Neural crest cell (in vitro differentiated cells): ENCODE measurements at regions not wholly inside any gene's neighbourhood (a gene's known extent, or its start where the extent isn't known, plus 50 kb on each side); places are given as distances from the start of the nearest gene placed in this dataset.

ENCODE experiments used
- DNase-seq: peaks from one replicate; pipeline ENCODE4 v3.0.0; 2021; ENCODE audit warnings: low read depth, mixed read lengths, low spot score
- H3K27ac Mint-ChIP-seq: one replicate; pipeline ENCODE4 v1.8.0; 2021; ENCODE audit warnings: mild to moderate bottlenecking, mixed read lengths; ENCODE audit not compliant: unreplicated experiment
- H3K27me3 Mint-ChIP-seq: 2 replicates; pipeline ENCODE4 v1.8.0; 2021; ENCODE audit warnings: low read depth, mild to moderate bottlenecking, mixed read lengths
- H3K36me3 Mint-ChIP-seq: 2 replicates; pipeline ENCODE4 v1.8.0; 2021; ENCODE audit warnings: low read depth, mild to moderate bottlenecking, mixed read lengths
- H3K4me1 Mint-ChIP-seq: 2 replicates; pipeline ENCODE4 v1.8.0; 2021; ENCODE audit warnings: mixed read lengths
- H3K4me3 Mint-ChIP-seq: one replicate; pipeline ENCODE4 v1.8.0; 2021; ENCODE audit warnings: mild to moderate bottlenecking, mixed read lengths
- H3K9me3 Mint-ChIP-seq: 2 replicates; pipeline ENCODE4 v1.8.0; 2021; ENCODE audit warnings: mixed read lengths
- TF ChIP-seq, protein P1 (sequence below): fragments of 200-600 bp; sonication (generic); conservative IDR thresholded peaks from 2 replicates; pipeline ENCODE4 v1.5.0; 2021; ENCODE audit warnings: antibody characterized with exemption, mild to moderate bottlenecking

GRCh38 chr1:232579958-232580941 lies 49.7 kb downstream of the SIPA1L2 start:
- no peak overlapping the region for H3K4me3 Mint-ChIP-seq
- peaks cover 66% of the 10 kb centered on the region for H3K4me1 Mint-ChIP-seq
- DNase-seq: no peak
- TF ChIP-seq, protein P1, sequence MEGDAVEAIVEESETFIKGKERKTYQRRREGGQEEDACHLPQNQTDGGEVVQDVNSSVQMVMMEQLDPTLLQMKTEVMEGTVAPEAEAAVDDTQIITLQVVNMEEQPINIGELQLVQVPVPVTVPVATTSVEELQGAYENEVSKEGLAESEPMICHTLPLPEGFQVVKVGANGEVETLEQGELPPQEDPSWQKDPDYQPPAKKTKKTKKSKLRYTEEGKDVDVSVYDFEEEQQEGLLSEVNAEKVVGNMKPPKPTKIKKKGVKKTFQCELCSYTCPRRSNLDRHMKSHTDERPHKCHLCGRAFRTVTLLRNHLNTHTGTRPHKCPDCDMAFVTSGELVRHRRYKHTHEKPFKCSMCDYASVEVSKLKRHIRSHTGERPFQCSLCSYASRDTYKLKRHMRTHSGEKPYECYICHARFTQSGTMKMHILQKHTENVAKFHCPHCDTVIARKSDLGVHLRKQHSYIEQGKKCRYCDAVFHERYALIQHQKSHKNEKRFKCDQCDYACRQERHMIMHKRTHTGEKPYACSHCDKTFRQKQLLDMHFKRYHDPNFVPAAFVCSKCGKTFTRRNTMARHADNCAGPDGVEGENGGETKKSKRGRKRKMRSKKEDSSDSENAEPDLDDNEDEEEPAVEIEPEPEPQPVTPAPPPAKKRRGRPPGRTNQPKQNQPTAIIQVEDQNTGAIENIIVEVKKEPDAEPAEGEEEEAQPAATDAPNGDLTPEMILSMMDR: no peak
- H3K9me3 Mint-ChIP-seq: peaks cover 3% of the 10 kb centered on the region
- H3K36me3 Mint-ChIP-seq: peaks cover 9% of the 10 kb centered on the region
- H3K27me3 Mint-ChIP-seq: no peaks in the 10 kb centered on the region
- peak overlapping the region; percentile 44 for H3K27ac Mint-ChIP-seq

DNA sequence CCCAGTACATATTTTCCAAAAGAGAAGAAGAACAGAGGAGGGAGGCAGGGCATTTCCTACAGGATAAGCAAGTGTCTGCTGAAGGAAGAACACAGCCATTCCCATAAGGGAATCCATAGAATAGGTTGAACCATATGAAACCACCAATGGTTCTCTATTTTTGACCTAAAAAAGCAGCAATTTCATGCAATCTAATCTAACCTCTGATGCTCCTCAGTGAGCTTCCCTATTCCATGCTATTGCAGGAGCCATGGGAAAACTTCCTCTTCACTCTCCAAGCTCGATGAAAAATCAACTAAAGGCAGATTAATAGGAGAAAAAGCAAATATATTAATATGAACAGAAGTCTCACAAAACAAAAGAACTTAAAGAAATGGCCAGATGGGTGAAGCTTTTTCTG lies 50.5 kb downstream of the SIPA1L2 start:
- Mint-ChIP-seq H3K4me3 (peak overlapping the region; percentile 39), H3K4me1 (peaks cover 70% of the 10 kb centered on the region)
- TF ChIP-seq, protein P1: no peak

DNA sequence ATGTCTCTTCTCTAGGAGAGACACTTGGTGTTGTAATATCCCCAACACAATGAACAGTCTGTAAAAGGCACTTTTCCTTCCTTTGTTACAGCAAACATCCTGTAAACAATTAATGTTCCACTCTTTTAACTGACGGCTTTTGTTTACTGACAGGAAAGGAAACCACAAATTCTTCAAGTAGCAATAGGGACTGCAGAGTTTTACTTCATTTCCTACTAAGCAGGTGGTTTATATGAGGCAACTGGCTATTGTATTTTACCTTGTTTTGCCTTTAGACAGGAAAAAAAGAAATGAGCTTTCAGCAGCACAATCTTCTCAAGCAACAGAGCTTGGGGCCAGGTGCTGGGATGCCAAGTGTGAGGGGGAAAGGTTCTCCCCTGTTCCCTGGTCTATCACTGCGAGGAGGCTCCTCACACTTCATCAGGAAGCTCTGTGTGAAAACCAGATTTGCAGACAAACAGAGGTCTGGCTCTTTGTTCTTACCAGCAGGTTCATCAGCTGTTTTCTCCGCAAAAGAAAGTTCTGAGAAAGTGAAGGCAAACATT lies 51.2 kb downstream of the SIPA1L2 start:
- Mint-ChIP-seq H3K9me3 (peaks cover 3% of the 10 kb centered on the region), H3K4me1 (peaks cover 76% of the 10 kb centered on the region), H3K4me3 (no peak overlapping the region), H3K36me3 (peaks cover 10% of the 10 kb centered on the region), H3K27ac (peak overlapping the region; percentile 77), H3K27me3 (no peaks in the 10 kb centered on the region)
- TF ChIP-seq, protein P1: no peak
- no peak for DNase-seq

More for the DNA sequence above, 50.5 kb downstream of the SIPA1L2 start:
- Mint-ChIP-seq H3K9me3 (peaks cover 3% of the 10 kb centered on the region), H3K27me3 (no peaks in the 10 kb centered on the region), H3K36me3 (peaks cover 9% of the 10 kb centered on the region), H3K27ac (peak overlapping the region; percentile 44)
- DNase-seq: no peak

DNA sequence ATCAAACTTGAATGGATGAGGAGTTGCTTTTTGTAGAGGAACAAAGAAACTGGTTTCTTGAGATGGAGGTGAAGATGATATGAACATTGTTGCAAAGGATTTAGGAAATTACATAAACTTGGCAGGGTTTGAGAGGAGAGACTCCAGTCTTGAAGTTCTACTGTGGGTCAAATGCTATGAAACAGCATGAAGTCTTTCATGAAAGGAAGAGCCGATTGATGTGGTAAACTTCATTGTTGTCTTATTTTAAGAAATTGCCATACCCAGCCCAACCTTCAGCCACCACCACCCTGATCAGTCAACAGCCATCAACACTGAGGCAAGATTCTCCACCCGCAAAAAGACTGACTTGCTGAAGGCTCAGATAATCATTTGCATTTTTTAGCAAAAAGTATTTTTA lies 52.2 kb downstream of the SIPA1L2 start:
- Mint-ChIP-seq H3K9me3 (peaks cover 3% of the 10 kb centered on the region), H3K27ac (no peak overlapping the region), H3K4me3 (no peak overlapping the region), H3K36me3 (peaks cover 15% of the 10 kb centered on the region), H3K4me1 (peaks cover 85% of the 10 kb centered on the region), H3K27me3 (no peaks in the 10 kb centered on the region)
- TF ChIP-seq, protein P1: no peak
- no peak for DNase-seq

DNA sequence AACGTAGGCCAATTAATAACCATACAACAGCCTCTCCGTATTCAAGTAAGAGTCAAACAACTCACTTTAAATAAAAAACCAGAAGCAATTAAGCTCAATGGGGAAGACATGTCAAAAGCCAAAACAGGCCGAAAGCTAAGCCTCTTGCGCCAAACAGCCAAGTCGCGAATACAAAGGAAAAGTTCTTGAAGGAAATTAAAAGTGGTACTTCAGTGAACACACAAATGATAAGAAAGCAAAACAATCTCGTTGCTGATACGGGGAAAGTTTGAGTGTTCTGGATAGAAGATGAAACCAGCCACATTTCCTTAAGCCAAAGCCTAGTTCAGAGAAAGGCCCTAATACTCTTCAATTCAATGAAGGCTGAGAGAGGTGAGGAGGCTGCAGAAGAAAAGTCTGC lies 53.4 kb downstream of the SIPA1L2 start:
- DNase-seq: no peak
- H3K4me3 Mint-ChIP-seq: no peak overlapping the region
- TF ChIP-seq, protein P1: no peak

More for the DNA sequence above, 53.4 kb downstream of the SIPA1L2 start:
- peaks cover 90% of the 10 kb centered on the region for H3K4me1 Mint-ChIP-seq
- H3K27me3 Mint-ChIP-seq: no peaks in the 10 kb centered on the region
- peak overlapping the region; percentile 51 for H3K27ac Mint-ChIP-seq
- H3K9me3 Mint-ChIP-seq: peaks cover 5% of the 10 kb centered on the region
- H3K36me3 Mint-ChIP-seq: peaks cover 18% of the 10 kb centered on the region
